ENCODE measurements at regions not wholly inside any gene's neighbourhood (a gene's known extent, or its start where the extent isn't known, plus 50 kb on each side); places are given as distances from the start of the nearest gene placed in this dataset.
"Not testable (repeated sequence)": the region's sequence is repeated elsewhere in the genome, so short reads cannot be mapped to it uniquely, and the experiment has no call there.

- ChIA-PET POLR2A (no interaction called here), CTCF (interaction anchor here (0.9 kb wide), 1 partner anchor 95 kb away, joined by 3 read pairs; no protein-coding TSS in a partner anchor)
- no peak for DNase-seq (ENCODE audit: extremely low spot score)
- no peak for TF ChIP-seq CTCF (IDR thresholded peaks at IDR 0.05; ENCODE audit: control extremely low read depth, extremely low read depth, low read depth, missing control alignments)
These were observed 56.0 kb upstream of the RASA1 start for GRCh38 chr5:87211676-87212075.

- POLR2A ChIA-PET; DNase-seq (ENCODE audit: extremely low spot score): not testable (repeated sequence)
- CTCF ChIA-PET: interaction anchor here (0.9 kb wide), 1 partner anchor 95 kb away, joined by 3 read pairs; no protein-coding TSS in a partner anchor
These were observed 55.5 kb upstream of the RASA1 start for GRCh38 chr5:87212183-87212582.

- DNase-seq (ENCODE audit: extremely low spot score); POLR2A ChIA-PET: not testable (repeated sequence)
- CTCF ChIA-PET: interaction anchor here (0.7 to 1.6 kb wide), 3 partner anchors 11 to 147 kb away, joined by 3 to 4 read pairs (median 3); no protein-coding TSS in a partner anchor
These were observed 50.2 kb upstream of the RASA1 start for GRCh38 chr5:87217480-87217879.
